GM19467 (cell line): ENCODE measurements at regions not wholly inside any gene's neighbourhood (a gene's known extent, or its start where the extent isn't known, plus 50 kb on each side); places are given as distances from the start of the nearest gene placed in this dataset.

ENCODE experiments used
- ATAC-seq: cut with Tn5 transposase; IDR thresholded peaks from one replicate; pipeline ENCODE4 v1.9.1; 2021; ENCODE audit warnings: mild to moderate bottlenecking, moderate library complexity; ENCODE audit not compliant: unreplicated experiment

GRCh38 chr18:55166260-55166598 is 207.0 kb upstream of the CCDC68 start:
- no peak for ATAC-seq

- ATAC-seq = no peak
Measured at GRCh38 chr18:55163550-55163949, 204.3 kb upstream of the CCDC68 start.

- no peak for ATAC-seq
Measured at GRCh38 chr18:55161916-55162315, 202.7 kb upstream of the CCDC68 start.

- no peak for ATAC-seq
Measured at GRCh38 chr18:55159027-55159426, 199.8 kb upstream of the CCDC68 start.

- ATAC-seq = no peak
Measured at GRCh38 chr18:55158570-55158969, 199.3 kb upstream of the CCDC68 start.

- no peak for ATAC-seq
Measured at GRCh38 chr18:55153346-55153745, 194.1 kb upstream of the CCDC68 start.

GRCh38 chr18:55152801-55153200 is 193.5 kb upstream of the CCDC68 start:
- ATAC-seq = no peak

GRCh38 chr18:55149994-55150393 is 190.7 kb upstream of the CCDC68 start:
- no peak for ATAC-seq

- no peak for ATAC-seq
Measured at GRCh38 chr18:55147791-55148190, 188.5 kb upstream of the CCDC68 start.

- ATAC-seq = no peak
Measured at GRCh38 chr18:55144193-55144930, 185.1 kb upstream of the CCDC68 start.

GRCh38 chr18:55142410-55142809 is 183.1 kb upstream of the CCDC68 start:
- no peak for ATAC-seq

GRCh38 chr18:55141318-55141717 is 182.1 kb upstream of the CCDC68 start:
- no peak for ATAC-seq

- no peak for ATAC-seq
Measured at GRCh38 chr18:55139836-55140235, 180.6 kb upstream of the CCDC68 start.

GRCh38 chr18:55139307-55139706 is 180.0 kb upstream of the CCDC68 start:
- ATAC-seq = no peak

GRCh38 chr18:55138401-55138800 is 179.1 kb upstream of the CCDC68 start:
- ATAC-seq = no peak

- no peak for ATAC-seq
Measured at GRCh38 chr18:55137602-55138001, 178.3 kb upstream of the CCDC68 start.

- no peak for ATAC-seq
Measured at GRCh38 chr18:55136864-55137263, 177.6 kb upstream of the CCDC68 start.

GRCh38 chr18:55136258-55136657 is 177.0 kb upstream of the CCDC68 start:
- no peak for ATAC-seq

- ATAC-seq = no peak
Measured at GRCh38 chr18:55133378-55133777, 174.1 kb upstream of the CCDC68 start.

- no peak for ATAC-seq
Measured at GRCh38 chr18:55128437-55128836, 169.2 kb upstream of the CCDC68 start.

- ATAC-seq = no peak
Measured at GRCh38 chr18:55124078-55124763, 165.0 kb upstream of the CCDC68 start.

- no peak for ATAC-seq
Measured at GRCh38 chr18:55123361-55123760, 164.1 kb upstream of the CCDC68 start.
